ENCODE measurements at regions not wholly inside any gene's neighbourhood (a gene's known extent, or its start where the extent isn't known, plus 50 kb on each side); places are given as distances from the start of the nearest gene placed in this dataset.

GRCh38 chr2:64863097-64863820 lies 125.9 kb upstream of the SLC1A4 start (continued):
- TF ChIP-seq CHD7 (IDR thresholded peaks at IDR 0.05; ENCODE audit: insufficient replicate concordance, low read length), result no peak
- TF ChIP-seq CHD1 (IDR thresholded peaks at IDR 0.05; ENCODE audit: low read depth, low read length), result no peak
- TF ChIP-seq SP1 (IDR thresholded peaks at IDR 0.05; ENCODE audit: low read depth, low read length), result no peak
- TF ChIP-seq RFX5 (IDR thresholded peaks at IDR 0.05; ENCODE audit: borderline replicate concordance, low read depth, low read length), result no peak
- TF ChIP-seq CBX5 (IDR thresholded peaks at IDR 0.05; ENCODE audit: low read depth, low read length), result no peak
- no peak for TF ChIP-seq CREB1 (IDR thresholded peaks at IDR 0.05)
- no peak for TF ChIP-seq E2F6 (IDR thresholded peaks at IDR 0.05)
- TF ChIP-seq RBBP5 (IDR thresholded peaks at IDR 0.05; ENCODE audit: borderline replicate concordance, low read depth, low read length), result no peak
- TF ChIP-seq SP4 (IDR thresholded peaks at IDR 0.05; ENCODE audit: low read length), result no peak
- no peak for TF ChIP-seq BCL11A (IDR thresholded peaks at IDR 0.05; ENCODE audit: low read depth in 2 of 2, low read length in 2 of 2)
- no peak for TF ChIP-seq MAFK (IDR thresholded peaks at IDR 0.05; ENCODE audit: low read depth, low read length)

Measured in H1 (cell line).